IMR-90 (cell line): ENCODE measurements at regions not wholly inside any gene's neighbourhood (a gene's known extent, or its start where the extent isn't known, plus 50 kb on each side); places are given as distances from the start of the nearest gene placed in this dataset.

ENCODE experiments used
- ATAC-seq: fragments of 200-7000 bp; cut with Tn5 transposase; 2 replicates; pipeline ENCODE4 v1.9.1; 2020; ENCODE audit warnings: low read depth, mild to moderate bottlenecking, moderate library complexity
- BruUV-seq: library from RNA; stranded (reverse); fragments of 400-500 nt; replicated peaks from 2 replicates; lab custom pipeline; 2021; lab: Mats Ljungman, UMichigan
- CTCF ChIA-PET: fragments of 300-600 bp; formaldehyde crosslinking; extraction: SDS; loops from one replicate; lab custom pipeline; 2021; ENCODE audit warnings: antibody characterized with exemption; lab: Yijun Ruan, JAX
- POLR2A ChIA-PET: fragments of 300-600 bp; sonication (Branson Sonifier 250); formaldehyde crosslinking; loops from one replicate; lab custom pipeline; 2022; ENCODE audit warnings: antibody characterized with exemption; ENCODE audit not compliant: unreplicated experiment; lab: Charles Lee
- DNase-seq: peaks from one replicate; pipeline ENCODE4 v3.0.0; 2013
- H2AFZ ChIP-seq: replicated peaks from 2 replicates; pipeline ENCODE3; 2013; ENCODE audit warnings: low read length, mild to moderate bottlenecking; ENCODE audit not compliant: poor library complexity
- H2AK5ac ChIP-seq: 2 replicates; pipeline ENCODE4 v1.6.1; 2013; ENCODE audit warnings: low read depth, low read length, inconsistent platforms
- H2AK9ac ChIP-seq: replicated peaks from 2 replicates; pipeline ENCODE3; 2013; ENCODE audit warnings: mild to moderate bottlenecking, low read depth, low read length, moderate library complexity; ENCODE audit not compliant: poor library complexity
- H2BK120ac ChIP-seq: 2 replicates; pipeline ENCODE4 v1.6.1; 2013; ENCODE audit warnings: low read depth, low read length, inconsistent platforms
- H2BK15ac ChIP-seq: 3 replicates; pipeline ENCODE4 v1.6.1; 2013; ENCODE audit warnings: low read depth, low read length, inconsistent platforms
- H2BK20ac ChIP-seq: 2 replicates; pipeline ENCODE4 v1.6.1; 2013; ENCODE audit warnings: low read depth, mild to moderate bottlenecking, inconsistent platforms, low read length, moderate library complexity
- H2BK5ac ChIP-seq: 2 replicates; pipeline ENCODE4 v1.6.1; 2013; ENCODE audit warnings: mild to moderate bottlenecking, low read depth, low read length, inconsistent platforms; ENCODE audit not compliant: poor library complexity, severe bottlenecking
- H3K14ac ChIP-seq: replicated peaks from 2 replicates; pipeline ENCODE4 v1.6.1; 2013; ENCODE audit warnings: low read depth, low read length, inconsistent platforms
- H3K18ac ChIP-seq: 2 replicates; pipeline ENCODE4 v1.6.1; 2013; ENCODE audit warnings: low read depth, low read length, control low read depth
- H3K23ac ChIP-seq: 2 replicates; pipeline ENCODE4 v1.6.1; 2013; ENCODE audit warnings: low read depth, low read length, inconsistent platforms
- H3K27ac ChIP-seq: 2 replicates; pipeline ENCODE4 v1.5.1; 2013; ENCODE audit warnings: mild to moderate bottlenecking, control low read depth, low read length; ENCODE audit not compliant: insufficient read depth
- H3K27me3 ChIP-seq: 2 replicates; pipeline ENCODE4 v1.6.1; 2013; ENCODE audit warnings: low read length; ENCODE audit not compliant: control insufficient read depth, insufficient read depth
- H3K36me3 ChIP-seq: 2 replicates; pipeline ENCODE4 v1.6.1; 2013; ENCODE audit warnings: low read length, mixed read lengths; ENCODE audit not compliant: control insufficient read depth, insufficient read depth
- H3K4ac ChIP-seq: 2 replicates; pipeline ENCODE4 v1.6.1; 2013; ENCODE audit warnings: low read depth, low read length, inconsistent platforms
- H3K4me1 ChIP-seq: 2 replicates; pipeline ENCODE4 v1.6.1; 2013; ENCODE audit warnings: low read length, mixed read lengths; ENCODE audit not compliant: control insufficient read depth, insufficient read depth
- H3K4me2 ChIP-seq: 2 replicates; pipeline ENCODE4 v1.6.1; 2013; ENCODE audit warnings: low read depth, mild to moderate bottlenecking, control low read depth, low read length, moderate library complexity
- H3K4me3 ChIP-seq: 2 replicates; pipeline ENCODE4 v1.5.1; 2013; ENCODE audit warnings: low read depth, mild to moderate bottlenecking, control low read depth, low read length, moderate library complexity; ENCODE audit not compliant: insufficient read depth
- H3K56ac ChIP-seq: 2 replicates; pipeline ENCODE4 v1.6.1; 2013; ENCODE audit warnings: low read length, inconsistent platforms; ENCODE audit not compliant: insufficient read depth; ENCODE audit errors: extremely low read depth
- H3K79me1 ChIP-seq, 2 experiments: 2 replicates each; pipeline ENCODE4 v1.6.1; 2013; ENCODE audit warnings: low read length in 2 of 2, inconsistent platforms in 1 of 2, low read depth in 1 of 2
- H3K9ac ChIP-seq: 2 replicates; pipeline ENCODE4 v1.6.1; 2013; ENCODE audit warnings: low read depth, low read length, control low read depth
- H3K9me1 ChIP-seq: 2 replicates; pipeline ENCODE4 v1.6.1; 2013; ENCODE audit warnings: low read length, inconsistent platforms; ENCODE audit not compliant: insufficient read depth
- H3K9me3 ChIP-seq: 2 replicates; pipeline ENCODE4 v1.6.1; 2013; ENCODE audit warnings: low read length; ENCODE audit not compliant: control insufficient read depth, insufficient read depth
- H4K20me1 ChIP-seq: 2 replicates; pipeline ENCODE4 v1.6.1; 2013; ENCODE audit warnings: low read length, inconsistent platforms; ENCODE audit not compliant: insufficient read depth
- H4K5ac ChIP-seq: 2 replicates; pipeline ENCODE4 v1.6.1; 2013; ENCODE audit warnings: mild to moderate bottlenecking, low read depth, low read length, control low read depth
- H4K8ac ChIP-seq, 2 experiments: 2 replicates each; pipeline ENCODE4 v1.6.1; 2013; ENCODE audit warnings: low read depth in 2 of 2, low read length in 2 of 2, control low read depth in 1 of 2, inconsistent platforms in 1 of 2
- H4K91ac ChIP-seq: 2 replicates; pipeline ENCODE4 v1.6.1; 2013; ENCODE audit warnings: low read depth, low read length, inconsistent platforms; ENCODE audit not compliant: insufficient read depth
- BHLHE40 ChIP-seq: fragments of 150-350 bp; IDR thresholded peaks from 2 replicates; pipeline ENCODE4 v1.6.1; 2016; ENCODE audit warnings: mild to moderate bottlenecking, low read depth, low read length
- CEBPB ChIP-seq: IDR thresholded peaks from 2 replicates; pipeline ENCODE4 v1.6.1; 2012; ENCODE audit warnings: low read depth, low read length, improper control_type of control experiment
- CHD1 ChIP-seq: IDR thresholded peaks from 2 replicates; pipeline ENCODE4 v1.6.1; 2012; ENCODE audit warnings: low read depth, low read length, improper control_type of control experiment
- FOS ChIP-seq: fragments of 150-350 bp; IDR thresholded peaks from 2 replicates; pipeline ENCODE4 v1.6.1; 2016; ENCODE audit warnings: low read depth, low read length
- MAFK ChIP-seq: IDR thresholded peaks from 2 replicates; pipeline ENCODE4 v1.6.1; 2012; ENCODE audit warnings: low read depth, low read length, improper control_type of control experiment
- MAZ ChIP-seq: IDR thresholded peaks from 2 replicates; pipeline ENCODE4 v1.6.1; 2012; ENCODE audit warnings: low read depth, mild to moderate bottlenecking, low read length, improper control_type of control experiment, moderate library complexity, borderline replicate concordance
- MXI1 ChIP-seq: IDR thresholded peaks from 2 replicates; pipeline ENCODE4 v1.6.1; 2012; ENCODE audit warnings: low read depth, mild to moderate bottlenecking, low read length, moderate library complexity, borderline replicate concordance
- NFE2L2 ChIP-seq: fragments of 150-350 bp; IDR thresholded peaks from 2 replicates; pipeline ENCODE4 v1.6.1; 2016; ENCODE audit warnings: low read depth, mild to moderate bottlenecking, low read length
- POLR2A ChIP-seq: IDR thresholded peaks from 2 replicates; pipeline ENCODE4 v1.6.1; 2012; ENCODE audit warnings: mild to moderate bottlenecking, low read depth, low read length
- RAD21 ChIP-seq: IDR thresholded peaks from 2 replicates; pipeline ENCODE4 v1.6.1; 2012; ENCODE audit warnings: low read length, improper control_type of control experiment
- RCOR1 ChIP-seq: IDR thresholded peaks from 2 replicates; pipeline ENCODE4 v1.6.1; 2012; ENCODE audit warnings: mild to moderate bottlenecking, low read length, improper control_type of control experiment; ENCODE audit not compliant: insufficient replicate concordance
- RFX5 ChIP-seq: IDR thresholded peaks from 2 replicates; pipeline ENCODE4 v1.8.0; 2012; ENCODE audit warnings: low read depth, mild to moderate bottlenecking, low read length, moderate library complexity
- SMC3 ChIP-seq: fragments of 150-350 bp; IDR thresholded peaks from 2 replicates; pipeline ENCODE4 v1.6.1; 2016; ENCODE audit warnings: low read depth, mild to moderate bottlenecking, antibody characterized with exemption, low read length, moderate library complexity
- dilution Hi-C: fragments of 300-500 bp; cut with HindIII; formaldehyde crosslinking; loops from one replicate; pipeline ENCODE4 v1.14.3; 2018; ENCODE audit warnings: low sequenced_read_pairs; ENCODE audit not compliant: unreplicated experiment
- in situ Hi-C: fragments of 300-500 bp; cut with MboI; formaldehyde crosslinking; loops from 3 replicates; pipeline ENCODE4 v1.14.3; 2019; ENCODE audit warnings: low sequenced_read_pairs, inconsistent platforms, mixed read lengths
- intact Hi-C: fragments of 100-400 bp; cut with micrococcal nuclease; formaldehyde crosslinking; loops from 2 replicates; pipeline ENCODE4 v1.10.0; 2022
- TF ChIP-seq, protein P1 (sequence below): conservative IDR thresholded peaks from 2 replicates; pipeline ENCODE4 v1.5.1; 2012; ENCODE audit warnings: mild to moderate bottlenecking, low read depth, low read length, improper control_type of control experiment
- TF ChIP-seq, protein P2 (sequence below): fragments of 150-350 bp; IDR thresholded peaks from 2 replicates; pipeline ENCODE4 v1.6.1; 2017; ENCODE audit warnings: mild to moderate bottlenecking, antibody characterized with exemption, low read length, low read depth
- TF ChIP-seq, protein P3 (sequence below): fragments of 150-350 bp; IDR thresholded peaks from 2 replicates; pipeline ENCODE4 v1.6.1; 2016; ENCODE audit warnings: low read depth, mild to moderate bottlenecking, low read length, moderate library complexity, borderline replicate concordance

DNA sequence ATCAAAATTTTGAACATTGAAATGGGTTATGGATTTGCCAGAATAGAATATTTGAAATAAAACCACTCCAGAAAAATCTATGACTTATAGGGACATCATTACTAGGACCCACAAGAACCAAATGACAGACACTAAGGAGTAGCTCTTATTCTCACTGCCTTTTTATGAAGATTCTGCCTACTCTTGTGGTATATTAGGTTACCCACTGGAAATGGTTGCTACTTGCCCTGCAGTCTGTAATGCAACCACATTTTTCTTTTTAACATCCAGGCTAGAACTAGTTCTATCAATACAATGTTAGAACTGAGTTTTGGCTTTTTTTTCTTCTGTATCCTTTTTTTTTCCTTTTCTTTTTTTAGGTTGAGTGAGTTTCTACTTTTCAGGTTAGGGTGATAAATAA, 158.9 kb downstream of the PPP1R2C start:
- DNase-seq (no peak), ATAC-seq (no peak)
- Histone ChIP-seq H3K4me1 (no peaks in the 10 kb centered on the region), H3K36me3 (no peaks in the 10 kb centered on the region), H2BK15ac (no peak overlapping the region), H4K5ac (no peak overlapping the region), H3K18ac (no peak overlapping the region), H2AFZ (no peak overlapping the region), H3K14ac (no peak overlapping the region), H2AK9ac (no peak overlapping the region), H3K4me3 (no peak overlapping the region), H3K9me1 (no peaks in the 10 kb centered on the region), H2BK5ac (no peak overlapping the region), H3K23ac (no peak overlapping the region), H3K9me3 (no peaks in the 10 kb centered on the region), H3K4ac (no peak overlapping the region), H4K91ac (no peak overlapping the region), H3K9ac (no peak overlapping the region), H3K4me2 (no peak overlapping the region), H3K27me3 (no peaks in the 10 kb centered on the region; the same call in 1 of the 2 replicates), H2BK20ac (no peak overlapping the region), H3K79me1 (no peaks in the 10 kb centered on the region), H4K20me1 (no peaks in the 10 kb centered on the region), H4K8ac (no peak overlapping the region), H2BK120ac (no peak overlapping the region), H3K56ac (no peak overlapping the region), H2AK5ac (no peak overlapping the region), H3K27ac (no peak overlapping the region)
- dilution Hi-C loops, result no loop called here
- BruUV-seq, result no TSS peak
- in situ Hi-C loops, result no loop called here
- intact Hi-C loops, result no loop called here
- POLR2A ChIA-PET, result no interaction called here
- CTCF ChIA-PET, result no interaction called here
- TF ChIP-seq POLR2A (no peak), RFX5 (no peak), SMC3 (no peak), BHLHE40 (no peak), RCOR1 (no peak), CHD1 (no peak), RAD21 (no peak), NFE2L2 (no peak), MAZ (no peak), FOS (no peak), MAFK (no peak), MXI1 (no peak), CEBPB (no peak)
- TF ChIP-seq, protein P1, sequence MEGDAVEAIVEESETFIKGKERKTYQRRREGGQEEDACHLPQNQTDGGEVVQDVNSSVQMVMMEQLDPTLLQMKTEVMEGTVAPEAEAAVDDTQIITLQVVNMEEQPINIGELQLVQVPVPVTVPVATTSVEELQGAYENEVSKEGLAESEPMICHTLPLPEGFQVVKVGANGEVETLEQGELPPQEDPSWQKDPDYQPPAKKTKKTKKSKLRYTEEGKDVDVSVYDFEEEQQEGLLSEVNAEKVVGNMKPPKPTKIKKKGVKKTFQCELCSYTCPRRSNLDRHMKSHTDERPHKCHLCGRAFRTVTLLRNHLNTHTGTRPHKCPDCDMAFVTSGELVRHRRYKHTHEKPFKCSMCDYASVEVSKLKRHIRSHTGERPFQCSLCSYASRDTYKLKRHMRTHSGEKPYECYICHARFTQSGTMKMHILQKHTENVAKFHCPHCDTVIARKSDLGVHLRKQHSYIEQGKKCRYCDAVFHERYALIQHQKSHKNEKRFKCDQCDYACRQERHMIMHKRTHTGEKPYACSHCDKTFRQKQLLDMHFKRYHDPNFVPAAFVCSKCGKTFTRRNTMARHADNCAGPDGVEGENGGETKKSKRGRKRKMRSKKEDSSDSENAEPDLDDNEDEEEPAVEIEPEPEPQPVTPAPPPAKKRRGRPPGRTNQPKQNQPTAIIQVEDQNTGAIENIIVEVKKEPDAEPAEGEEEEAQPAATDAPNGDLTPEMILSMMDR, result no peak
- TF ChIP-seq, protein P2, sequence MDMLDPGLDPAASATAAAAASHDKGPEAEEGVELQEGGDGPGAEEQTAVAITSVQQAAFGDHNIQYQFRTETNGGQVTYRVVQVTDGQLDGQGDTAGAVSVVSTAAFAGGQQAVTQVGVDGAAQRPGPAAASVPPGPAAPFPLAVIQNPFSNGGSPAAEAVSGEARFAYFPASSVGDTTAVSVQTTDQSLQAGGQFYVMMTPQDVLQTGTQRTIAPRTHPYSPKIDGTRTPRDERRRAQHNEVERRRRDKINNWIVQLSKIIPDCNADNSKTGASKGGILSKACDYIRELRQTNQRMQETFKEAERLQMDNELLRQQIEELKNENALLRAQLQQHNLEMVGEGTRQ, result no peak
- TF ChIP-seq, protein P3, sequence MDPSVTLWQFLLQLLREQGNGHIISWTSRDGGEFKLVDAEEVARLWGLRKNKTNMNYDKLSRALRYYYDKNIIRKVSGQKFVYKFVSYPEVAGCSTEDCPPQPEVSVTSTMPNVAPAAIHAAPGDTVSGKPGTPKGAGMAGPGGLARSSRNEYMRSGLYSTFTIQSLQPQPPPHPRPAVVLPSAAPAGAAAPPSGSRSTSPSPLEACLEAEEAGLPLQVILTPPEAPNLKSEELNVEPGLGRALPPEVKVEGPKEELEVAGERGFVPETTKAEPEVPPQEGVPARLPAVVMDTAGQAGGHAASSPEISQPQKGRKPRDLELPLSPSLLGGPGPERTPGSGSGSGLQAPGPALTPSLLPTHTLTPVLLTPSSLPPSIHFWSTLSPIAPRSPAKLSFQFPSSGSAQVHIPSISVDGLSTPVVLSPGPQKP, result no peak
